ENCODE measurements at regions not wholly inside any gene's neighbourhood (a gene's known extent, or its start where the extent isn't known, plus 50 kb on each side); places are given as distances from the start of the nearest gene placed in this dataset.

DNA sequence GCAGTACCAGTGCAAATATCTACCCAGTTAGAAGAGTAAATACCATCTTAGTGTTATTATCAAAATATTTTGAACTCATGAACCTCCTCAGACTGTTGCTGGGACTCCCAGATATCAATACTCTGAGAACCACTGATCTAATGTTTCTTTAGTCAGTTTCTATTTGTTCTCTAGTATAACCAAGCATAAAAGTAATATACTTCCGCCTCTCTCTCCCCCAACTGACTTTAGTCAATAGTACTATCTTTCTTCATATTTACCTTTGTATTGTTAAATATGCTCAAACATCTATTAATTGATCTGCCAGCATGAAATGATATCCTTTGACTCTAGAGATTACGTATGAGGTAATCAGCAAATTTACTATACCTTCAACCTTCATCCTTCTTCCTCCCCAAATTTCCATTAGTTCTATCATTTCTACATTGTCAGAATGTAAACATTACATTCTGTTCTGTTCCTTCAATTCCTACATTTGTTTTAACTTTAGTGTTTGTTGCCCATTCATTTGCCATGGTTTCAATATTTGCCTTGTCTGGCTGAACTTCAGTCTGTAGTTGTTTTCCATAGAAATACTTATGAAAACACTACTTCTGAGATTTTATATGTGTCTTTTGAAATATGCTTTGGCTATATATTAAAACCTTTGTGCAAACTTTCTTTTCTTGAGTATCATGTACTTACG is 192.5 kb upstream of the PDE3A start:
- Histone ChIP-seq H3K9me1 (ENCODE audit: control insufficient read depth, insufficient read depth, low read length) (no peaks in the 10 kb centered on the region), H4K20me1 (replicated peaks; ENCODE audit: control insufficient read depth, insufficient read depth, low read length) (no peaks in the 10 kb centered on the region), H3K9ac (ENCODE audit: insufficient read depth in 1 of 2, low read depth in 2 of 2, low read length in 2 of 2) (no peak overlapping the region), H3K79me2 (ENCODE audit: control insufficient read depth, insufficient read depth, low read length) (no peaks in the 10 kb centered on the region), H3K4me2 (ENCODE audit: insufficient read depth, low read length) (no peak overlapping the region), H3K4me1 (replicated peaks in 1 of 2; ENCODE audit: control insufficient read depth in 2 of 2, insufficient read depth in 2 of 2, low read length in 2 of 2) (no peaks in the 10 kb centered on the region), H3K36me3 (ENCODE audit: control insufficient read depth, insufficient read depth, low read length) (no peaks in the 10 kb centered on the region), H3K27ac (ENCODE audit: extremely low read depth, low read depth, low read length) (no peak overlapping the region), H3K4me3 (no peak overlapping the region), H2AFZ (ENCODE audit: low read depth, low read length) (no peak overlapping the region), H3K27me3 (ENCODE audit: control insufficient read depth in 2 of 2, insufficient read depth in 2 of 2, low read length in 2 of 2) (no peaks in the 10 kb centered on the region), H3K9me3 (replicated peaks; ENCODE audit: control insufficient read depth, insufficient read depth, low read depth, low read length) (no peaks in the 10 kb centered on the region)
- 3% methylated on average over 3 of the region's 3 CpGs for WGBS (ENCODE audit: insufficient coverage, low coverage, missing lambda C conversion rate)
- POLR2A ChIA-PET = no interaction called here
- intact Hi-C loops (cut with micrococcal nuclease) (no loop called here), in situ Hi-C loops (cut with MboI) (no loop called here)
- CTCF ChIA-PET (ENCODE audit: low intra/inter-chr PET ratio) = no interaction called here
- FAIRE-seq (no peak), ATAC-seq (no peak), DNase-seq (ENCODE audit: extremely low read depth in 1 of 4, low spot score in 3 of 4) (no peak)
- no TSS peak for BruUV-seq (replicated peaks)
- TF ChIP-seq, protein P1, sequence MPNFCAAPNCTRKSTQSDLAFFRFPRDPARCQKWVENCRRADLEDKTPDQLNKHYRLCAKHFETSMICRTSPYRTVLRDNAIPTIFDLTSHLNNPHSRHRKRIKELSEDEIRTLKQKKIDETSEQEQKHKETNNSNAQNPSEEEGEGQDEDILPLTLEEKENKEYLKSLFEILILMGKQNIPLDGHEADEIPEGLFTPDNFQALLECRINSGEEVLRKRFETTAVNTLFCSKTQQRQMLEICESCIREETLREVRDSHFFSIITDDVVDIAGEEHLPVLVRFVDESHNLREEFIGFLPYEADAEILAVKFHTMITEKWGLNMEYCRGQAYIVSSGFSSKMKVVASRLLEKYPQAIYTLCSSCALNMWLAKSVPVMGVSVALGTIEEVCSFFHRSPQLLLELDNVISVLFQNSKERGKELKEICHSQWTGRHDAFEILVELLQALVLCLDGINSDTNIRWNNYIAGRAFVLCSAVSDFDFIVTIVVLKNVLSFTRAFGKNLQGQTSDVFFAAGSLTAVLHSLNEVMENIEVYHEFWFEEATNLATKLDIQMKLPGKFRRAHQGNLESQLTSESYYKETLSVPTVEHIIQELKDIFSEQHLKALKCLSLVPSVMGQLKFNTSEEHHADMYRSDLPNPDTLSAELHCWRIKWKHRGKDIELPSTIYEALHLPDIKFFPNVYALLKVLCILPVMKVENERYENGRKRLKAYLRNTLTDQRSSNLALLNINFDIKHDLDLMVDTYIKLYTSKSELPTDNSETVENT (CRISPR knock-in tag; IDR thresholded peaks at IDR 0.05) = no peak

DNA sequence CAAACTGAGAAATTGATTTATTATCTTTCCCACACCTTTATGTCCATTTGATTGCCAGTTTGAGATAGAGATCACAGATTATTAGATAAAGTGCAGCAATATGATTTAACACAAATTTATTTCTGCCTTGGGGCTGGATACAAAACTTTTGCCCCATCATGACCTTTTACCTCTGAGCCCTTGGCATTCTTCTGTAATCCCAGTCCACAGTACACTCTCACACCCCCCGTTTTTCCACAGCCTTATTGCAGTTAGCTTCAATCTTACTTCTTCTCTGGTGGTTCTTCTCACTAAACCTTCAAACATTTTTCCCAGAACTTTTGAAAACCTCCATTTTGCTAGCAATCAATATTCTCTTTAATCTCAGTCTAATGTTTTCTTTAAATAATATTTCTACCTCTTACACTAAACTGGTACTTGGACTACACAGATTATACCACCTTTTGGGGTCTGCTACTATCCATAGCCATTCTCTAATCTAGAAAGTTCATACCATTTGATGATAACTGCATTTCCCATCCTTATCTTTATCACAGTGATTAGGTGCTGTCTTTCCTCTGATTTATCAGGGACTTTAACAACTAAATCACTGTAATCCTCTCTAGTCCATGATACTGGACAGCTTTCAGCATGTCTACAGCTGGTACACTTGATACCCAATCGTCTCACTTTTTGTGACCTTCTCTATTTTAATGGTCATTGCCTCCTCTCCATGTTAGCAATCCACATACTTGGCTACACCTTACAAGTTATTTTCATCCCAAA is 186.7 kb upstream of the PDE3A start:
- H2AFZ ChIP-seq (ENCODE audit: low read depth, low read length) = no peak overlapping the region
- ChIA-PET POLR2A (no interaction called here), CTCF (ENCODE audit: low intra/inter-chr PET ratio) (no interaction called here)
- no peaks in the 10 kb centered on the region for H3K9me1 ChIP-seq (ENCODE audit: control insufficient read depth, insufficient read depth, low read length)
- in situ Hi-C loops (cut with MboI) (no loop called here), intact Hi-C loops (cut with micrococcal nuclease) (no loop called here)
- no peak overlapping the region for H3K4me3 ChIP-seq
- BruUV-seq (replicated peaks) = no TSS peak
- H3K4me1 ChIP-seq (replicated peaks in 1 of 2; ENCODE audit: control insufficient read depth in 2 of 2, insufficient read depth in 2 of 2, low read length in 2 of 2) = no peaks in the 10 kb centered on the region
- no peaks in the 10 kb centered on the region for H3K9me3 ChIP-seq (replicated peaks; ENCODE audit: control insufficient read depth, insufficient read depth, low read depth, low read length)
- no peaks in the 10 kb centered on the region for H3K79me2 ChIP-seq (ENCODE audit: control insufficient read depth, insufficient read depth, low read length)
- DNase-seq (ENCODE audit: extremely low read depth in 1 of 4, low spot score in 3 of 4) (no peak), FAIRE-seq (no peak), ATAC-seq (no peak)
- no peak overlapping the region for H3K27ac ChIP-seq (ENCODE audit: extremely low read depth, low read depth, low read length)
- H3K9ac ChIP-seq (ENCODE audit: insufficient read depth in 1 of 2, low read depth in 2 of 2, low read length in 2 of 2) = no peak overlapping the region
- no peaks in the 10 kb centered on the region for H3K36me3 ChIP-seq (ENCODE audit: control insufficient read depth, insufficient read depth, low read length)
- 0% methylated on average over 2 of the region's 2 CpGs for WGBS (ENCODE audit: insufficient coverage, low coverage, missing lambda C conversion rate)
- no peak overlapping the region for H3K4me2 ChIP-seq (ENCODE audit: insufficient read depth, low read length)
- H3K27me3 ChIP-seq (ENCODE audit: control insufficient read depth in 2 of 2, insufficient read depth in 2 of 2, low read length in 2 of 2) = no peaks in the 10 kb centered on the region
- H4K20me1 ChIP-seq (replicated peaks; ENCODE audit: control insufficient read depth, insufficient read depth, low read length) = no peaks in the 10 kb centered on the region
- TF ChIP-seq PHF20 (IDR thresholded peaks at IDR 0.05; ENCODE audit: partially characterized antibody) = no peak
- TF ChIP-seq ZNF354B (CRISPR knock-in tag; IDR thresholded peaks at IDR 0.05) = no peak
- TF ChIP-seq, protein P2, sequence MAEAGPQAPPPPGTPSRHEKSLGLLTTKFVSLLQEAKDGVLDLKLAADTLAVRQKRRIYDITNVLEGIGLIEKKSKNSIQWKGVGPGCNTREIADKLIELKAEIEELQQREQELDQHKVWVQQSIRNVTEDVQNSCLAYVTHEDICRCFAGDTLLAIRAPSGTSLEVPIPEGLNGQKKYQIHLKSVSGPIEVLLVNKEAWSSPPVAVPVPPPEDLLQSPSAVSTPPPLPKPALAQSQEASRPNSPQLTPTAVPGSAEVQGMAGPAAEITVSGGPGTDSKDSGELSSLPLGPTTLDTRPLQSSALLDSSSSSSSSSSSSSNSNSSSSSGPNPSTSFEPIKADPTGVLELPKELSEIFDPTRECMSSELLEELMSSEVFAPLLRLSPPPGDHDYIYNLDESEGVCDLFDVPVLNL (CRISPR knock-in tag; IDR thresholded peaks at IDR 0.05; ENCODE audit: low read depth) = no peak
- no peak for TF ChIP-seq ZNF239 (CRISPR knock-in tag; IDR thresholded peaks at IDR 0.05)
- TF ChIP-seq IRF9 (tag; IDR thresholded peaks at IDR 0.05) = no peak
- no peak for TF ChIP-seq GTF2A2 (tag; IDR thresholded peaks at IDR 0.05)
- TF ChIP-seq, protein P3, sequence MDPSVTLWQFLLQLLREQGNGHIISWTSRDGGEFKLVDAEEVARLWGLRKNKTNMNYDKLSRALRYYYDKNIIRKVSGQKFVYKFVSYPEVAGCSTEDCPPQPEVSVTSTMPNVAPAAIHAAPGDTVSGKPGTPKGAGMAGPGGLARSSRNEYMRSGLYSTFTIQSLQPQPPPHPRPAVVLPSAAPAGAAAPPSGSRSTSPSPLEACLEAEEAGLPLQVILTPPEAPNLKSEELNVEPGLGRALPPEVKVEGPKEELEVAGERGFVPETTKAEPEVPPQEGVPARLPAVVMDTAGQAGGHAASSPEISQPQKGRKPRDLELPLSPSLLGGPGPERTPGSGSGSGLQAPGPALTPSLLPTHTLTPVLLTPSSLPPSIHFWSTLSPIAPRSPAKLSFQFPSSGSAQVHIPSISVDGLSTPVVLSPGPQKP (CRISPR knock-in tag; IDR thresholded peaks at IDR 0.05) = no peak

Measured in K562 (cell line).